ENCODE measurements at regions not wholly inside any gene's neighbourhood (a gene's known extent, or its start where the extent isn't known, plus 50 kb on each side); places are given as distances from the start of the nearest gene placed in this dataset.

DNA sequence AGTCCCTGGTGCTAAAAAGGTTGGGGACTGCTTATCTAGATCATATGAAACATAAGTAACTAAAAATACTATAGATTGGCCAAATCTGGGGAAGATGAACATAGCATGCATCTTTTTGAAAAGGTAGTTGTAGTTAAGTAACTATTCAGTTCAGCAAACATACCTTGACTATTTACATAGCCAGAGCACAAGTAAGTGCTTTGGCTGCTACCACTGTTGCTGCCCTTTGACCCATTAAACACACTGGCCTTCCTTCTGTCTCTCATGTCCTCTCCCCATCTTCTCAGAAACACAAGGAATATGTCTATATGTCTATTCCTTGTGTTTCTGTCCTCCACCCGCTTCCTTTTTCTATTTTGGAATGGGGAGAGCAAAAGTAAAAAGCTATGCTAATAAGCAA lies 87.9 kb upstream of the SPRY1 start:
- no peaks in the 10 kb centered on the region for H3K9me1 ChIP-seq (ENCODE audit: insufficient read depth, low read length)
- intact Hi-C loops (cut with micrococcal nuclease): no loop called here
- H4K91ac ChIP-seq (ENCODE audit: insufficient read depth, low read depth, low read length): no peak overlapping the region
- no peak overlapping the region for H3K9ac ChIP-seq (ENCODE audit: low read depth, low read length)
- no peaks in the 10 kb centered on the region for H4K20me1 ChIP-seq (ENCODE audit: insufficient read depth, low read length)
- ATAC-seq (ENCODE audit: low read depth) (no peak), DNase-seq (no peak)
- H3K23ac ChIP-seq (ENCODE audit: low read depth, low read length): no peak overlapping the region
- no peak overlapping the region for H3K4me2 ChIP-seq (ENCODE audit: low read depth, low read length)
- no peak overlapping the region for H2BK15ac ChIP-seq (ENCODE audit: low read depth, low read length)
- POLR2A ChIA-PET (ENCODE audit: unreplicated experiment): no interaction called here
- H3K18ac ChIP-seq (ENCODE audit: low read depth, low read length): no peak overlapping the region
- no peak overlapping the region for H3K27ac ChIP-seq (ENCODE audit: insufficient read depth, low read length)
- H4K8ac ChIP-seq (ENCODE audit: low read depth in 2 of 2, low read length in 2 of 2): no peak overlapping the region
- WGBS, 2 experiments (ENCODE audit: extremely low coverage in 2 of 2, insufficient read length in 1 of 2): no CpG with 5 or more reads among the region's 1 CpG
- no peak overlapping the region for H2BK20ac ChIP-seq (ENCODE audit: low read depth, low read length)
- H3K56ac ChIP-seq (ENCODE audit: extremely low read depth, insufficient read depth, low read length): no peak overlapping the region
- H2BK120ac ChIP-seq (ENCODE audit: low read depth, low read length): no peak overlapping the region
- dilution Hi-C loops (cut with HindIII; ENCODE audit: low sequenced_read_pairs, unreplicated experiment): no loop called here
- H3K4me3 ChIP-seq (ENCODE audit: insufficient read depth, low read depth, low read length): no peak overlapping the region
- H3K9me3 ChIP-seq (ENCODE audit: control insufficient read depth, insufficient read depth, low read length): no peaks in the 10 kb centered on the region
- CTCF ChIA-PET: no interaction called here
- H2AK9ac ChIP-seq (replicated peaks; ENCODE audit: low read depth, low read length, poor library complexity): no peak overlapping the region
- H3K4me1 ChIP-seq (ENCODE audit: control insufficient read depth, insufficient read depth, low read length): no peaks in the 10 kb centered on the region
- H2AFZ ChIP-seq (replicated peaks; ENCODE audit: low read length, poor library complexity): no peak overlapping the region
- H3K4ac ChIP-seq (ENCODE audit: low read depth, low read length): no peak overlapping the region
- TF ChIP-seq CHD1 (IDR thresholded peaks at IDR 0.05; ENCODE audit: low read depth, low read length) (no peak), SMC3 (IDR thresholded peaks at IDR 0.05; ENCODE audit: low read depth, low read length) (no peak), MAFK (IDR thresholded peaks at IDR 0.05; ENCODE audit: low read depth, low read length) (no peak), MXI1 (IDR thresholded peaks at IDR 0.05; ENCODE audit: borderline replicate concordance, low read depth, low read length) (no peak), ELK1 (IDR thresholded peaks at IDR 0.05; ENCODE audit: borderline replicate concordance, low read depth, low read length) (no peak), FOS (IDR thresholded peaks at IDR 0.05; ENCODE audit: low read depth, low read length) (no peak), RFX5 (IDR thresholded peaks at IDR 0.05; ENCODE audit: low read depth, low read length) (no peak), MAZ (IDR thresholded peaks at IDR 0.05; ENCODE audit: borderline replicate concordance, low read depth, low read length) (no peak), POLR2A (IDR thresholded peaks at IDR 0.05; ENCODE audit: low read depth, low read length) (no peak)
- no peak overlapping the region for H2AK5ac ChIP-seq (ENCODE audit: low read depth, low read length)
- peaks cover 2% of the 10 kb centered on the region; the same call in 1 of the 2 replicates for H3K36me3 ChIP-seq (ENCODE audit: control insufficient read depth, insufficient read depth, low read length)
- H4K5ac ChIP-seq (ENCODE audit: low read depth, low read length): no peak overlapping the region
- H2BK5ac ChIP-seq (ENCODE audit: low read depth, low read length, poor library complexity, severe bottlenecking): no peak overlapping the region
- no peaks in the 10 kb centered on the region for H3K27me3 ChIP-seq (ENCODE audit: control insufficient read depth, insufficient read depth, low read length)
- no peaks in the 10 kb centered on the region for H3K79me1 ChIP-seq (ENCODE audit: low read depth in 1 of 2, low read length in 2 of 2)
- no TSS peak for BruUV-seq (replicated peaks)
- in situ Hi-C loops (cut with MboI; ENCODE audit: low sequenced_read_pairs): no loop called here
- H3K14ac ChIP-seq (replicated peaks; ENCODE audit: low read depth, low read length): no peak overlapping the region
